HG03175 (cell line): ENCODE measurements at regions not wholly inside any gene's neighbourhood (a gene's known extent, or its start where the extent isn't known, plus 50 kb on each side); places are given as distances from the start of the nearest gene placed in this dataset.

Source experiments
- ATAC-seq: cut with Tn5 transposase; IDR thresholded peaks from one replicate; pipeline ENCODE4 v1.9.1; 2021; ENCODE audit warnings: mild to moderate bottlenecking, moderate library complexity; ENCODE audit not compliant: unreplicated experiment

- no peak for ATAC-seq
Measured at GRCh38 chr3:168419091-168419490, 323.4 kb upstream of the GOLIM4 start.

- no peak for ATAC-seq
Measured at GRCh38 chr3:168417016-168417415, 321.3 kb upstream of the GOLIM4 start.

GRCh38 chr3:168416446-168416845, 320.7 kb upstream of the GOLIM4 start:
- ATAC-seq = no peak

GRCh38 chr3:168414149-168414548, 318.4 kb upstream of the GOLIM4 start:
- no peak for ATAC-seq

GRCh38 chr3:168407381-168407780, 311.7 kb upstream of the GOLIM4 start:
- no peak for ATAC-seq

- no peak for ATAC-seq
Measured at GRCh38 chr3:168405288-168405687, 309.6 kb upstream of the GOLIM4 start.

GRCh38 chr3:168398371-168399025, 302.8 kb upstream of the GOLIM4 start:
- ATAC-seq = no peak

- no peak for ATAC-seq
Measured at GRCh38 chr3:168396861-168397260, 301.1 kb upstream of the GOLIM4 start.

GRCh38 chr3:168395551-168395950, 299.8 kb upstream of the GOLIM4 start:
- no peak for ATAC-seq

GRCh38 chr3:168394439-168394838, 298.7 kb upstream of the GOLIM4 start:
- ATAC-seq = no peak

- no peak for ATAC-seq
Measured at GRCh38 chr3:168386301-168386700, 290.6 kb upstream of the GOLIM4 start.

- no peak for ATAC-seq
Measured at GRCh38 chr3:168384990-168385389, 289.3 kb upstream of the GOLIM4 start.

GRCh38 chr3:168383573-168383972, 287.8 kb upstream of the GOLIM4 start:
- ATAC-seq = no peak

GRCh38 chr3:168371846-168372245, 276.1 kb upstream of the GOLIM4 start:
- no peak for ATAC-seq

- no peak for ATAC-seq
Measured at GRCh38 chr3:168364967-168365366, 269.2 kb upstream of the GOLIM4 start.

- no peak for ATAC-seq
Measured at GRCh38 chr3:168362661-168363247, 267.0 kb upstream of the GOLIM4 start.

- ATAC-seq = no peak
Measured at GRCh38 chr3:168362156-168362555, 266.4 kb upstream of the GOLIM4 start.

GRCh38 chr3:168360993-168361392, 265.3 kb upstream of the GOLIM4 start:
- no peak for ATAC-seq

GRCh38 chr3:168342946-168343850, 247.5 kb upstream of the GOLIM4 start:
- ATAC-seq = no peak

GRCh38 chr3:168341956-168342936, 246.5 kb upstream of the GOLIM4 start:
- ATAC-seq = no peak
